OCI-LY7 (cell line): ENCODE measurements at regions not wholly inside any gene's neighbourhood (a gene's known extent, or its start where the extent isn't known, plus 50 kb on each side); places are given as distances from the start of the nearest gene placed in this dataset.

Experiments
- EZH2phosphoT487 ChIP-seq: fragments of 200-600 bp; sonication (generic); IDR thresholded peaks from 2 replicates; pipeline ENCODE4 v1.6.1; 2018; ENCODE audit warnings: low read depth, borderline replicate concordance, mild to moderate bottlenecking, mixed run types, antibody characterized with exemption, low read length, moderate library complexity, mixed read lengths
- TF ChIP-seq, protein P1 (sequence below): fragments of 200-600 bp; sonication (generic); conservative IDR thresholded peaks from 2 replicates; pipeline ENCODE4 v1.5.1; 2014; ENCODE audit warnings: mild to moderate bottlenecking, antibody characterized with exemption, low read length, moderate library complexity, mixed read lengths

DNA sequence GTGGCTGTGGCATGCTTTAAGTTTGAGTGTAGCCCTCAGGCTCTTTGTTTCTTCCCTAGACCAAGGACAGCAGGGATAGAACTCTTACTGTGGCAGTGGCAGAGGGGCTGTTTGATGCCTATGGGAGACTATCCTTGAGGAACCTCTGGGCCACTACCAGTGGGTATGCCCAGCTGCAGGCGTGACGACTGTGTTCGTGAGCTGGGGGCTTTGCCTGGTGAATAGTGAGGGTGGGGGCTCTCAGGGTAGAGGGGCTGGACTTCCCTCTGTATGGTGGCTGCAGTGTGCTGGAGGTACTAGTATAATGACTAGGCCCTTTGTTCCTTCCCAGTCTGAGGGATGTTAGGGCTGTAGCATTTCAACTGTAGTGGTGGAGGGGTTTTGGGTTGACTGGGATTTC, 1242.0 kb downstream of the KHDRBS2 start:
- no peak for TF ChIP-seq EZH2phosphoT487
- TF ChIP-seq, protein P1, sequence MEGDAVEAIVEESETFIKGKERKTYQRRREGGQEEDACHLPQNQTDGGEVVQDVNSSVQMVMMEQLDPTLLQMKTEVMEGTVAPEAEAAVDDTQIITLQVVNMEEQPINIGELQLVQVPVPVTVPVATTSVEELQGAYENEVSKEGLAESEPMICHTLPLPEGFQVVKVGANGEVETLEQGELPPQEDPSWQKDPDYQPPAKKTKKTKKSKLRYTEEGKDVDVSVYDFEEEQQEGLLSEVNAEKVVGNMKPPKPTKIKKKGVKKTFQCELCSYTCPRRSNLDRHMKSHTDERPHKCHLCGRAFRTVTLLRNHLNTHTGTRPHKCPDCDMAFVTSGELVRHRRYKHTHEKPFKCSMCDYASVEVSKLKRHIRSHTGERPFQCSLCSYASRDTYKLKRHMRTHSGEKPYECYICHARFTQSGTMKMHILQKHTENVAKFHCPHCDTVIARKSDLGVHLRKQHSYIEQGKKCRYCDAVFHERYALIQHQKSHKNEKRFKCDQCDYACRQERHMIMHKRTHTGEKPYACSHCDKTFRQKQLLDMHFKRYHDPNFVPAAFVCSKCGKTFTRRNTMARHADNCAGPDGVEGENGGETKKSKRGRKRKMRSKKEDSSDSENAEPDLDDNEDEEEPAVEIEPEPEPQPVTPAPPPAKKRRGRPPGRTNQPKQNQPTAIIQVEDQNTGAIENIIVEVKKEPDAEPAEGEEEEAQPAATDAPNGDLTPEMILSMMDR, result no peak
